ENCODE measurements at regions not wholly inside any gene's neighbourhood (a gene's known extent, or its start where the extent isn't known, plus 50 kb on each side); places are given as distances from the start of the nearest gene placed in this dataset.

DNA sequence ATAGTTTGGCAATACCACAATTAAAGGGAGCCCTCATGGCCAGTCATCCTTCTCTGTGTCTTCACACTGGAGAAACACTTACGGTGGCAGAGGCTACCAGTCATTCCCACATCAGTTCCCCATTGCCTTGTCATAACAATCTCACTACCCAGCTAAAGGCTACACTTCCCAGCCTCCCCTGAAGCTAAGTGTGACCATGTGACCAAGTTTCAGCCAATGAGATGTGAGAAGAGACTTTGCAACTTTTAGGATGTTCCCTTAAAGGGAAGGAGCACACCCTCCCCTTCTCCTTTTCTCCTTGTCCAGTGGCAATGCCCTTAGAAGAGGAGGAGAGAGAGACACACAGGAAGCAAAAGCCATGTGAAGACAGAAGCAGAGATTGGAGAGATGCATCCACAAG lies 89.0 kb upstream of the RAB12 start:
- TF ChIP-seq, protein P1, sequence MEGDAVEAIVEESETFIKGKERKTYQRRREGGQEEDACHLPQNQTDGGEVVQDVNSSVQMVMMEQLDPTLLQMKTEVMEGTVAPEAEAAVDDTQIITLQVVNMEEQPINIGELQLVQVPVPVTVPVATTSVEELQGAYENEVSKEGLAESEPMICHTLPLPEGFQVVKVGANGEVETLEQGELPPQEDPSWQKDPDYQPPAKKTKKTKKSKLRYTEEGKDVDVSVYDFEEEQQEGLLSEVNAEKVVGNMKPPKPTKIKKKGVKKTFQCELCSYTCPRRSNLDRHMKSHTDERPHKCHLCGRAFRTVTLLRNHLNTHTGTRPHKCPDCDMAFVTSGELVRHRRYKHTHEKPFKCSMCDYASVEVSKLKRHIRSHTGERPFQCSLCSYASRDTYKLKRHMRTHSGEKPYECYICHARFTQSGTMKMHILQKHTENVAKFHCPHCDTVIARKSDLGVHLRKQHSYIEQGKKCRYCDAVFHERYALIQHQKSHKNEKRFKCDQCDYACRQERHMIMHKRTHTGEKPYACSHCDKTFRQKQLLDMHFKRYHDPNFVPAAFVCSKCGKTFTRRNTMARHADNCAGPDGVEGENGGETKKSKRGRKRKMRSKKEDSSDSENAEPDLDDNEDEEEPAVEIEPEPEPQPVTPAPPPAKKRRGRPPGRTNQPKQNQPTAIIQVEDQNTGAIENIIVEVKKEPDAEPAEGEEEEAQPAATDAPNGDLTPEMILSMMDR (IDR thresholded peaks at IDR 0.05; ENCODE audit: unreplicated experiment), result no peak
- no TSS peak for BruUV-seq (replicated peaks)
- no peak overlapping the region for H3K27ac Mint-ChIP-seq (ENCODE audit: low read depth, unreplicated experiment)
- peaks cover 22% of the 10 kb centered on the region for H3K27me3 Mint-ChIP-seq (ENCODE audit: insufficient read depth, unreplicated experiment)
- peaks cover 7% of the 10 kb centered on the region for H3K4me1 Mint-ChIP-seq (ENCODE audit: insufficient read depth, unreplicated experiment)
- H3K4me3 Mint-ChIP-seq (ENCODE audit: unreplicated experiment), result no peak overlapping the region
- ChIA-PET POLR2A (no interaction called here), CTCF (no interaction called here)
- H3K36me3 Mint-ChIP-seq (ENCODE audit: insufficient read depth, unreplicated experiment), result no peaks in the 10 kb centered on the region
- DNase-seq (ENCODE audit: unreplicated experiment), result no peak
- peaks cover 7% of the 10 kb centered on the region for H3K9me3 Mint-ChIP-seq (ENCODE audit: unreplicated experiment)
- intact Hi-C loops (cut with micrococcal nuclease), result no loop called here

DNA sequence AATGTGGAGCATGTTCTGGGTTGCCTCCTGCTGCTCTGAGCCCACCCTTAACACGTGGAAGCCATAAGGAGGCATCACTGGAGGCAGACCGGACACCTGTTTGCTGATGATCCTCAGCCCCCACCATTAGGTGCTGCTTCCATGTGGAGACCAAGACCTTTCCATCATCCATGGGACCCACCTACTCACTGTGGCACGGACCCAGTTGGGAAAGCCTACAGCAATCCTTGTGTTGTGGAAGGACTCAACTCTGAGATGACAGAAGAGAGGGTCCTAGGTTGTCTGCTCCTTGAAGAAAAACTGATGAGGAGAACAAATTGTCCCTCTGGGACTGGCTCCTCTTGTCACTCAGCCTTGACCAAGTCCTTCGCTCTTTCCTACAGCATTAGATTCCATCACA lies 86.5 kb upstream of the RAB12 start:
- intact Hi-C loops (cut with micrococcal nuclease), result no loop called here
- CTCF ChIA-PET, result interaction anchor here (0.6 kb wide), 1 partner anchor 11 kb away, joined by 3 read pairs; no protein-coding TSS in a partner anchor
- peaks cover 35% of the 10 kb centered on the region for H3K27me3 Mint-ChIP-seq (ENCODE audit: insufficient read depth, unreplicated experiment)

DNA sequence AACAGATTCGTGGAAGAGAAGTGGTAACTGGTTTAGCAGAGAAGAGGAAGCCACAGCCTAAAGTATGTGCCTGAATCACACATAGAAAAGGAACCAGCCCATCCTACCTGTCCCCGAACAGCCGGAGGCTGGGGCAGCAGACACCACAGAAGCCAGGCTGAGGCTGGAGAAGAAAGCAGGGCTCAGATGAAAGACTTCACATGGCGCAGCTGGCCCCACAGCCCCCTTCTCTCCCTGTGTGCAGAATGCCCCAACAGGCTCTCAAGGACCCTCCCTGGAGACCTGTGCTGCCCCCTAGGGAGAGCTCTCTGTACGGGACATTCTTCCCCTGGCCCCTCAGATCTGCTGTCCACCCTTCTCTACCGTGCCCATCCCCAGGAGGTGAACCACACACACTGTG lies 83.5 kb upstream of the RAB12 start:
- no peaks in the 10 kb centered on the region for H3K4me1 Mint-ChIP-seq (ENCODE audit: insufficient read depth, unreplicated experiment)
- DNase-seq (ENCODE audit: unreplicated experiment), result no peak

More for the DNA sequence above, 86.5 kb upstream of the RAB12 start:
- TF ChIP-seq, protein P1 (IDR thresholded peaks at IDR 0.05; ENCODE audit: unreplicated experiment), result no peak
- Mint-ChIP-seq H3K36me3 (ENCODE audit: insufficient read depth, unreplicated experiment) (peaks cover 4% of the 10 kb centered on the region), H3K9me3 (ENCODE audit: unreplicated experiment) (peaks cover 7% of the 10 kb centered on the region), H3K4me1 (ENCODE audit: insufficient read depth, unreplicated experiment) (no peaks in the 10 kb centered on the region), H3K27ac (ENCODE audit: low read depth, unreplicated experiment) (no peak overlapping the region), H3K4me3 (ENCODE audit: unreplicated experiment) (no peak overlapping the region)
- no peak for DNase-seq (ENCODE audit: unreplicated experiment)
- POLR2A ChIA-PET, result no interaction called here
- no TSS peak for BruUV-seq (replicated peaks)

DNA sequence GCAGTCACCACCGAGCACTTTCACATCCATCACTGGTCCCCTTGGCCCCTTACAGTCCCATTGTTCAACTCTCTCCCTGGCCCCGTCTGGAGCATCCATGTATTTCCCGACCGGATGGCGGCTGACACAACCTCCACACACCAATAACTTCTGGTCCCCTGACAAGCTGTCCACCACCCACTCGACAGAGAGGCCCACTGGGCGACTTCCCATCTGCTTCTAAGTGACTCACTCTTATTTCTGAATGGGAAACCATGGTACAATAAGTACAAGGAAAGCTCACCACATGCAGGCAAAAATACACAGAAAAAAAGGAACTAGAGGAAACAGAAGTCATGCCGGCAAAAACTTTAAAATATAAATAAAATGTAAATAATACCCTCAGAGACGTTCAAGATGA lies 82.9 kb upstream of the RAB12 start:
- Mint-ChIP-seq H3K9me3 (ENCODE audit: unreplicated experiment) (peaks cover 14% of the 10 kb centered on the region), H3K27ac (ENCODE audit: low read depth, unreplicated experiment) (no peak overlapping the region), H3K27me3 (ENCODE audit: insufficient read depth, unreplicated experiment) (peaks cover 35% of the 10 kb centered on the region), H3K4me3 (ENCODE audit: unreplicated experiment) (no peak overlapping the region), H3K4me1 (ENCODE audit: insufficient read depth, unreplicated experiment) (no peaks in the 10 kb centered on the region), H3K36me3 (ENCODE audit: insufficient read depth, unreplicated experiment) (peaks cover 6% of the 10 kb centered on the region)
- intact Hi-C loops (cut with micrococcal nuclease), result no loop called here
- DNase-seq (ENCODE audit: unreplicated experiment), result no peak
- CTCF ChIA-PET, result no interaction called here
- POLR2A ChIA-PET, result no interaction called here
- no TSS peak for BruUV-seq (replicated peaks)
- TF ChIP-seq, protein P1 (IDR thresholded peaks at IDR 0.05; ENCODE audit: unreplicated experiment), result no peak

More for the DNA sequence above, 83.5 kb upstream of the RAB12 start:
- Mint-ChIP-seq H3K27ac (ENCODE audit: low read depth, unreplicated experiment) (no peak overlapping the region), H3K36me3 (ENCODE audit: insufficient read depth, unreplicated experiment) (peaks cover 6% of the 10 kb centered on the region), H3K27me3 (ENCODE audit: insufficient read depth, unreplicated experiment) (peaks cover 35% of the 10 kb centered on the region), H3K9me3 (ENCODE audit: unreplicated experiment) (peaks cover 9% of the 10 kb centered on the region), H3K4me3 (ENCODE audit: unreplicated experiment) (no peak overlapping the region)
- intact Hi-C loops (cut with micrococcal nuclease), result no loop called here
- TF ChIP-seq, protein P1 (IDR thresholded peaks at IDR 0.05; ENCODE audit: unreplicated experiment), result no peak
- no TSS peak for BruUV-seq (replicated peaks)
- CTCF ChIA-PET, result no interaction called here
- POLR2A ChIA-PET, result no interaction called here

Data from MCF 10A (cell line).